NT2/D1 (cell line): ENCODE measurements at regions not wholly inside any gene's neighbourhood (a gene's known extent, or its start where the extent isn't known, plus 50 kb on each side); places are given as distances from the start of the nearest gene placed in this dataset.

Experiments
- YY1 ChIP-seq: IDR thresholded peaks from 2 replicates; pipeline ENCODE4 v1.6.1; 2011; ENCODE audit not compliant: insufficient read length, insufficient read depth
- ZNF274 ChIP-seq: IDR thresholded peaks from 2 replicates; pipeline ENCODE4 v1.6.1; 2011; ENCODE audit warnings: mild to moderate bottlenecking, low read depth, low read length

GRCh38 chr12:20119596-20120402 lies 248.5 kb upstream of the PDE3A start:
- TF ChIP-seq ZNF274 (no peak), YY1 (no peak)
